Colonic mucosa (tissue), 4 donors: ENCODE measurements at regions not wholly inside any gene's neighbourhood (a gene's known extent, or its start where the extent isn't known, plus 50 kb on each side); places are given as distances from the start of the nearest gene placed in this dataset.
"Not testable (repeated sequence)": the region's sequence is repeated elsewhere in the genome, so short reads cannot be mapped to it uniquely, and the experiment has no call there.

ENCODE experiments used
- DNase-seq: peaks from one replicate; pipeline ENCODE4 v3.0.0-alpha.2; 2020
- H3K27ac ChIP-seq: fragments of 200-600 bp; one replicate; pipeline ENCODE4 v1.8.0; 2021
- H3K27me3 ChIP-seq: fragments of 200-600 bp; one replicate; pipeline ENCODE4 v1.8.0; 2021
- H3K36me3 ChIP-seq: fragments of 200-600 bp; one replicate; pipeline ENCODE4 v1.8.0; 2021
- H3K4me1 ChIP-seq: fragments of 200-600 bp; one replicate; pipeline ENCODE4 v1.8.0; 2021; ENCODE audit warnings: mild to moderate bottlenecking
- H3K4me3 ChIP-seq: fragments of 200-600 bp; one replicate; pipeline ENCODE4 v1.8.0; 2021
- H3K9ac ChIP-seq, 2 donors: one replicate each; pipeline ENCODE4 v1.7.0; 2013; ENCODE audit warnings: control low read depth in 2 of 2, low read depth in 2 of 2, low read length in 2 of 2
- H3K9me3 ChIP-seq: fragments of 200-600 bp; one replicate; pipeline ENCODE4 v1.8.0; 2021
- intact Hi-C: fragments of 100-400 bp; cut with DNase I; formaldehyde crosslinking; loops from one replicate; pipeline ENCODE4 v1.14.1; 2022
- TF ChIP-seq, protein P1 (sequence below): fragments of 200-600 bp; IDR thresholded peaks from one replicate; pipeline ENCODE4 v1.8.0; 2022; ENCODE audit warnings: antibody characterized with exemption, mild to moderate bottlenecking
- donor health status: healthy.
- donor health status: DM: no; HTN: no; CAD: no.
- donor health status: DM: no; HTN: no; CAD: no.

DNA sequence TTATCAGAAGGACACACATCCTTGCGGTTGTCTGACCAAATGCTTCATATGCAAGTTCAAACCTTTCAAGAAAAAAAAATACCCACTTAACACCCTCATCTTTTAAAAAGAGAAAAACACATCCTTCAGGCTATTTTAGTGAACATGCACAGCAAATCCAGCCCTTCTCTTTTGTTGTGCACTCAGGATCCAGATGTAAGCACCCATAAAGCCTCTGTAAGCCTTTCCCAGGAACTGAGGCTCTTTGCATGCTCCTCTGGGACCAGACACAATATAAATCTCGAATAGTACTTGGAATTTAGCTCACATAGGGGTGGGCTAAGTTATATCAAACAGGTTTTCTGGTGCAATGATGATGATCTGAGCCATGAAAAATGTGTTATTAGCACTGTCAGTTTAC lies 308.8 kb upstream of the FAM98A start:
- H3K4me3 ChIP-seq: no peak overlapping the region
- TF ChIP-seq, protein P1, sequence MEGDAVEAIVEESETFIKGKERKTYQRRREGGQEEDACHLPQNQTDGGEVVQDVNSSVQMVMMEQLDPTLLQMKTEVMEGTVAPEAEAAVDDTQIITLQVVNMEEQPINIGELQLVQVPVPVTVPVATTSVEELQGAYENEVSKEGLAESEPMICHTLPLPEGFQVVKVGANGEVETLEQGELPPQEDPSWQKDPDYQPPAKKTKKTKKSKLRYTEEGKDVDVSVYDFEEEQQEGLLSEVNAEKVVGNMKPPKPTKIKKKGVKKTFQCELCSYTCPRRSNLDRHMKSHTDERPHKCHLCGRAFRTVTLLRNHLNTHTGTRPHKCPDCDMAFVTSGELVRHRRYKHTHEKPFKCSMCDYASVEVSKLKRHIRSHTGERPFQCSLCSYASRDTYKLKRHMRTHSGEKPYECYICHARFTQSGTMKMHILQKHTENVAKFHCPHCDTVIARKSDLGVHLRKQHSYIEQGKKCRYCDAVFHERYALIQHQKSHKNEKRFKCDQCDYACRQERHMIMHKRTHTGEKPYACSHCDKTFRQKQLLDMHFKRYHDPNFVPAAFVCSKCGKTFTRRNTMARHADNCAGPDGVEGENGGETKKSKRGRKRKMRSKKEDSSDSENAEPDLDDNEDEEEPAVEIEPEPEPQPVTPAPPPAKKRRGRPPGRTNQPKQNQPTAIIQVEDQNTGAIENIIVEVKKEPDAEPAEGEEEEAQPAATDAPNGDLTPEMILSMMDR: no peak
- intact Hi-C loops: no loop called here

GRCh38 chr2:33906129-33906528 lies 307.0 kb upstream of the FAM98A start:
- H3K36me3 ChIP-seq, intact Hi-C loops, H3K4me3 ChIP-seq, H3K9me3 ChIP-seq, DNase-seq, H3K27ac ChIP-seq, H3K27me3 ChIP-seq, H3K9ac ChIP-seq, H3K4me1 ChIP-seq: not testable (repeated sequence)

More for the DNA sequence above, 308.8 kb upstream of the FAM98A start:
- no peaks in the 10 kb centered on the region for H3K27me3 ChIP-seq
- H3K9me3 ChIP-seq: no peaks in the 10 kb centered on the region
- no peak overlapping the region for H3K9ac ChIP-seq
- H3K27ac ChIP-seq: no peak overlapping the region
- no peaks in the 10 kb centered on the region for H3K4me1 ChIP-seq
- DNase-seq: no peak
- H3K36me3 ChIP-seq: no peaks in the 10 kb centered on the region

GRCh38 chr2:33904801-33905200 lies 305.7 kb upstream of the FAM98A start:
- TF ChIP-seq, protein P1: no peak
- intact Hi-C loops: no loop called here
- H3K36me3 ChIP-seq: no peaks in the 10 kb centered on the region
- no peaks in the 10 kb centered on the region for H3K4me1 ChIP-seq
- no peak overlapping the region for H3K4me3 ChIP-seq
- DNase-seq: no peak
- H3K9ac ChIP-seq: no peak overlapping the region
- no peaks in the 10 kb centered on the region for H3K27me3 ChIP-seq
- H3K27ac ChIP-seq: no peak overlapping the region
- H3K9me3 ChIP-seq: no peaks in the 10 kb centered on the region

- Histone ChIP-seq H3K27ac (no peak overlapping the region), H3K9ac (no peak overlapping the region), H3K4me1 (no peaks in the 10 kb centered on the region), H3K27me3 (no peaks in the 10 kb centered on the region), H3K4me3 (no peak overlapping the region), H3K36me3 (no peaks in the 10 kb centered on the region), H3K9me3 (no peaks in the 10 kb centered on the region)
- DNase-seq: no peak
- intact Hi-C loops: no loop called here
- TF ChIP-seq, protein P1: no peak
Measured at GRCh38 chr2:33903701-33904100, 304.6 kb upstream of the FAM98A start.

GRCh38 chr2:33903215-33903614 lies 304.1 kb upstream of the FAM98A start:
- no peaks in the 10 kb centered on the region for H3K36me3 ChIP-seq
- H3K4me3 ChIP-seq: no peak overlapping the region
- no peak for DNase-seq
- no peak overlapping the region for H3K9ac ChIP-seq
- no peak overlapping the region for H3K27ac ChIP-seq
- no peaks in the 10 kb centered on the region for H3K27me3 ChIP-seq
- H3K4me1 ChIP-seq: no peaks in the 10 kb centered on the region
- TF ChIP-seq, protein P1: no peak
- intact Hi-C loops: no loop called here
- H3K9me3 ChIP-seq: no peaks in the 10 kb centered on the region

- Histone ChIP-seq H3K4me1 (no peaks in the 10 kb centered on the region), H3K4me3 (no peak overlapping the region), H3K36me3 (no peaks in the 10 kb centered on the region), H3K9ac (no peak overlapping the region), H3K9me3 (no peaks in the 10 kb centered on the region), H3K27ac (no peak overlapping the region), H3K27me3 (no peaks in the 10 kb centered on the region)
- TF ChIP-seq, protein P1: no peak
- intact Hi-C loops: no loop called here
- no peak for DNase-seq
Measured at GRCh38 chr2:33900610-33901009, 301.5 kb upstream of the FAM98A start.
